Hepatocyte (in vitro differentiated cells): ENCODE measurements at regions not wholly inside any gene's neighbourhood (a gene's known extent, or its start where the extent isn't known, plus 50 kb on each side); places are given as distances from the start of the nearest gene placed in this dataset.

Experiments
- DNase-seq: peaks from one replicate; pipeline ENCODE4 v3.0.0-alpha.2; 2016; ENCODE audit warnings: low spot score
- H2AFZ ChIP-seq: fragments of 200-600 bp; sonication (generic); 2 replicates; pipeline ENCODE4 v1.6.0; 2016; ENCODE audit warnings: antibody characterized with exemption, mild to moderate bottlenecking
- H3K27ac ChIP-seq: fragments of 200-600 bp; sonication (generic); 2 replicates; pipeline ENCODE4 v1.5.1; 2016; ENCODE audit warnings: mild to moderate bottlenecking
- H3K27me3 ChIP-seq: fragments of 200-600 bp; sonication (generic); 2 replicates; pipeline ENCODE4 v1.6.1; 2016
- H3K36me3 ChIP-seq: fragments of 200-600 bp; sonication (generic); replicated peaks from 2 replicates; pipeline ENCODE4 v1.5.1; 2016; ENCODE audit warnings: low read depth; ENCODE audit not compliant: insufficient read depth
- H3K4me1 ChIP-seq: fragments of 200-600 bp; sonication (generic); 2 replicates; pipeline ENCODE4 v1.5.1; 2016; ENCODE audit warnings: mild to moderate bottlenecking, moderate library complexity; ENCODE audit not compliant: insufficient read depth
- H3K4me2 ChIP-seq: fragments of 200-600 bp; sonication (generic); 2 replicates; pipeline ENCODE4 v1.6.0; 2016
- H3K4me3 ChIP-seq: fragments of 200-600 bp; sonication (generic); 2 replicates; pipeline ENCODE4 v1.5.1; 2016; ENCODE audit warnings: mild to moderate bottlenecking
- H3K79me2 ChIP-seq: fragments of 200-600 bp; sonication (generic); 2 replicates; pipeline ENCODE4 v1.6.0; 2017; ENCODE audit warnings: mild to moderate bottlenecking
- H3K9me2 ChIP-seq: fragments of 200-600 bp; sonication (generic); replicated peaks from 2 replicates; pipeline ENCODE4 v1.6.0; 2017; ENCODE audit warnings: mild to moderate bottlenecking; ENCODE audit not compliant: insufficient read depth
- H3K9me3 ChIP-seq: fragments of 200-600 bp; sonication (generic); 2 replicates; pipeline ENCODE4 v1.5.1; 2016; ENCODE audit warnings: low read depth, mild to moderate bottlenecking
- H4K20me1 ChIP-seq: fragments of 200-600 bp; sonication (generic); 2 replicates; pipeline ENCODE4 v1.6.0; 2016; ENCODE audit warnings: mild to moderate bottlenecking; ENCODE audit not compliant: insufficient read depth, poor library complexity, severe bottlenecking
- EZH2 ChIP-seq: fragments of 200-600 bp; sonication (generic); IDR thresholded peaks from 2 replicates; pipeline ENCODE4 v1.6.1; 2016; ENCODE audit warnings: antibody characterized with exemption, mild to moderate bottlenecking, borderline replicate concordance
- EZH2phosphoT487 ChIP-seq: fragments of 200-600 bp; sonication (generic); IDR thresholded peaks from one replicate; pipeline ENCODE4 v1.6.1; 2018; ENCODE audit warnings: antibody characterized with exemption, mild to moderate bottlenecking, low read depth, moderate library complexity; ENCODE audit not compliant: unreplicated experiment, severe bottlenecking
- WGBS: methylation state at CpG from one replicate; pipeline ENCODE4 v1.1.6; 2016; ENCODE audit warnings: low lambda C conversion rate; ENCODE audit errors: missing lambda C conversion rate; 5-methylcytosine and 5-hydroxymethylcytosine counted together
- TF ChIP-seq, protein P1 (sequence below): fragments of 200-600 bp; sonication (generic); IDR thresholded peaks from 2 replicates; pipeline ENCODE4 v1.5.1; 2016; ENCODE audit warnings: antibody characterized with exemption, mild to moderate bottlenecking; ENCODE audit not compliant: poor library complexity

DNA sequence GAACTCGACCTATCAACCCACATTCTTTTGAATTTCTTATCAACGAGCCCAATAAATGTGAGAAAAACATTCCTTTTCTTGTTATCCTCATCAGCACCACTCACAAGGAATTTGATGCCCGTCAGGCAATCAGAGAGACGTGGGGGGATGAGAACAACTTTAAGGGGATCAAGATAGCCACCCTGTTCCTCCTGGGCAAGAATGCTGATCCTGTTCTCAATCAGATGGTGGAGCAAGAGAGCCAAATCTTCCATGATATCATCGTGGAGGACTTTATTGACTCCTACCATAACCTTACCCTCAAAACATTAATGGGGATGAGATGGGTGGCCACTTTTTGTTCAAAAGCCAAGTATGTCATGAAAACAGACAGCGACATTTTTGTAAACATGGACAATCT, 378.2 kb downstream of the STK39 start:
- Histone ChIP-seq H3K9me3 (no peaks in the 10 kb centered on the region), H3K4me1 (no peaks in the 10 kb centered on the region), H3K36me3 (no peaks in the 10 kb centered on the region), H4K20me1 (no peaks in the 10 kb centered on the region), H3K27me3 (no peaks in the 10 kb centered on the region), H3K79me2 (no peaks in the 10 kb centered on the region), H2AFZ (no peak overlapping the region), H3K4me3 (no peak overlapping the region), H3K27ac (no peak overlapping the region), H3K4me2 (no peak overlapping the region), H3K9me2 (no peaks in the 10 kb centered on the region)
- TF ChIP-seq, protein P1, sequence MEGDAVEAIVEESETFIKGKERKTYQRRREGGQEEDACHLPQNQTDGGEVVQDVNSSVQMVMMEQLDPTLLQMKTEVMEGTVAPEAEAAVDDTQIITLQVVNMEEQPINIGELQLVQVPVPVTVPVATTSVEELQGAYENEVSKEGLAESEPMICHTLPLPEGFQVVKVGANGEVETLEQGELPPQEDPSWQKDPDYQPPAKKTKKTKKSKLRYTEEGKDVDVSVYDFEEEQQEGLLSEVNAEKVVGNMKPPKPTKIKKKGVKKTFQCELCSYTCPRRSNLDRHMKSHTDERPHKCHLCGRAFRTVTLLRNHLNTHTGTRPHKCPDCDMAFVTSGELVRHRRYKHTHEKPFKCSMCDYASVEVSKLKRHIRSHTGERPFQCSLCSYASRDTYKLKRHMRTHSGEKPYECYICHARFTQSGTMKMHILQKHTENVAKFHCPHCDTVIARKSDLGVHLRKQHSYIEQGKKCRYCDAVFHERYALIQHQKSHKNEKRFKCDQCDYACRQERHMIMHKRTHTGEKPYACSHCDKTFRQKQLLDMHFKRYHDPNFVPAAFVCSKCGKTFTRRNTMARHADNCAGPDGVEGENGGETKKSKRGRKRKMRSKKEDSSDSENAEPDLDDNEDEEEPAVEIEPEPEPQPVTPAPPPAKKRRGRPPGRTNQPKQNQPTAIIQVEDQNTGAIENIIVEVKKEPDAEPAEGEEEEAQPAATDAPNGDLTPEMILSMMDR, result no peak
- TF ChIP-seq EZH2phosphoT487, result no peak
- no peak for TF ChIP-seq EZH2
- no peak for DNase-seq
- WGBS, result 86% methylated on average over 6 of the region's 6 CpGs

DNA sequence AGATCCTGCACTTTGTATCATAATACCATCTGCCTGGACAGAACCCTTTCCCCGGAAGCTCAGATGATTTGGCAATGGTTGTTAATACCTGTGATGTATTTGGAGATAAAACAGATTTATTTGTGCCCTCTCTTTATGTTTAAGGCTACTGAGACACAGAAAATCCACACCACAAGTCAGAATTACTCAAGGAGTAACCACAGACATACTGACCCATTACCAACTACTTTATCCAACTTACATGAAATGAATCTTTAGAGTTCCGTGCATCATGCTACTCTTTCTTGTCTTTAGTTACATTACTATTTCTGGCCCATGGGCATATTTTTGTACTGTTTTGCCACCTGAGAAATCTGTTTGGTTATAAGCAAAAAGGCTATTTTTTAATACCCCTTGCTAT, 384.0 kb downstream of the STK39 start:
- Histone ChIP-seq H3K36me3 (no peaks in the 10 kb centered on the region), H3K9me2 (no peaks in the 10 kb centered on the region), H3K9me3 (no peaks in the 10 kb centered on the region), H3K79me2 (no peaks in the 10 kb centered on the region), H3K27ac (no peak overlapping the region), H3K4me1 (no peaks in the 10 kb centered on the region), H2AFZ (no peak overlapping the region), H4K20me1 (no peaks in the 10 kb centered on the region), H3K4me3 (no peak overlapping the region), H3K27me3 (no peaks in the 10 kb centered on the region), H3K4me2 (no peak overlapping the region)
- 83% methylated on average over 2 of the region's 2 CpGs for WGBS
- no peak for DNase-seq
- no peak for TF ChIP-seq EZH2
- TF ChIP-seq EZH2phosphoT487, result no peak
- TF ChIP-seq, protein P1, result no peak

DNA sequence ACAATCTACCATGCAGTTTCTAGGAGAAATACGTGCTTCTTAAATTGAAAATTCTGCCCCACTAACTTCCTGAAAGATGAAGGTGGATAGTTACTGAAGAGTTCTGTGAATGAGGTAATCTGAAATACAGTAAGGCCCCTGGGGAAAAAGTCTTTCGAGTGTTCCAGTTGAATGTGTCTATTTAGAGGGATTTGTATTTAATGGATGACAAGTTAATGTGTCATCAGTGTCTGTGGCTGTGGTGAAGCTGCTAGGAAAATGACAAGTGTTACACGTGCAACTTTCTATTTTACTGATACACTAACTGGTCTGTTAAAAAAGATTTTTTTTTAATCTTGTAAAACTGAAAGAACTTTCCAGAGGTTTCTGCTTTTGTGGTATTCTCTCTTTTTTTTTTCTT, 384.6 kb downstream of the STK39 start:
- no peaks in the 10 kb centered on the region for H3K9me3 ChIP-seq
- no peak for DNase-seq
- H3K27ac ChIP-seq, result no peak overlapping the region
- WGBS, result 59% methylated on average over 3 of the region's 3 CpGs
- H3K27me3 ChIP-seq, result no peaks in the 10 kb centered on the region
- H4K20me1 ChIP-seq, result no peaks in the 10 kb centered on the region
- H3K36me3 ChIP-seq, result no peaks in the 10 kb centered on the region
- H3K9me2 ChIP-seq, result no peaks in the 10 kb centered on the region
- H3K4me3 ChIP-seq, result no peak overlapping the region
- no peaks in the 10 kb centered on the region for H3K4me1 ChIP-seq
- no peak overlapping the region for H3K4me2 ChIP-seq
- TF ChIP-seq EZH2phosphoT487 (no peak), EZH2 (no peak)
- TF ChIP-seq, protein P1, result no peak
- H3K79me2 ChIP-seq, result no peaks in the 10 kb centered on the region
- H2AFZ ChIP-seq, result no peak overlapping the region

DNA sequence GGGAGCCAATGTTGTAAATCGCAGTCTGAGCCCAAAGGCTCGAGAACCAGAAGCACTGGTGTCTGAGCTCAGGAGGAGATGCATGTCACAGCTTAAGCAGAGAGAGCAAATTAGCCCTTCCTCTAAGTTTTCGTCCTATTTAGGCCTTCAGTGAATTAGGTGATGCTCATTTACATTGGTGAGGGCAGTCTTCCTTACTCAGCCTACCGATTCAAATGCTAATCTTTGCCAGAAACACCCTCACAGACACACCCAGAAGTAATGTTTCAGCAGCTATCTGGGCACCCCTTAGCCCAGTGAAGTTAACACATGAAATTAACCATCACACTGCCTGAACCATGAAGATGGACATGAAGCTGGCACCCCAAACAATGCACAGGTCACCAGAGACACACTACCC, 385.1 kb downstream of the STK39 start:
- no peaks in the 10 kb centered on the region for H3K79me2 ChIP-seq
- no peaks in the 10 kb centered on the region for H3K27me3 ChIP-seq
- no peaks in the 10 kb centered on the region for H3K9me3 ChIP-seq
- H3K4me1 ChIP-seq, result no peaks in the 10 kb centered on the region
- no peak for DNase-seq
- H3K9me2 ChIP-seq, result no peaks in the 10 kb centered on the region
- H3K36me3 ChIP-seq, result no peaks in the 10 kb centered on the region
- no peak overlapping the region for H3K4me2 ChIP-seq
- no peak overlapping the region for H3K4me3 ChIP-seq
- 81% methylated on average over 4 of the region's 4 CpGs for WGBS
- H4K20me1 ChIP-seq, result no peaks in the 10 kb centered on the region
- H2AFZ ChIP-seq, result no peak overlapping the region
- H3K27ac ChIP-seq, result no peak overlapping the region
- TF ChIP-seq EZH2, result no peak
- TF ChIP-seq, protein P1, result no peak
- TF ChIP-seq EZH2phosphoT487, result no peak
